ENCODE measurements at regions not wholly inside any gene's neighbourhood (a gene's known extent, or its start where the extent isn't known, plus 50 kb on each side); places are given as distances from the start of the nearest gene placed in this dataset.

- TF ChIP-seq POLR2A (IDR thresholded peaks at IDR 0.05): no peak
- TF ChIP-seq CTCF (IDR thresholded peaks at IDR 0.05): no peak
Observed at GRCh38 chr2:234686088-234686890, 189.4 kb upstream of the ARL4C start.

All from heart left ventricle (tissue), 13 donors.